ENCODE measurements at regions not wholly inside any gene's neighbourhood (a gene's known extent, or its start where the extent isn't known, plus 50 kb on each side); places are given as distances from the start of the nearest gene placed in this dataset.

DNA sequence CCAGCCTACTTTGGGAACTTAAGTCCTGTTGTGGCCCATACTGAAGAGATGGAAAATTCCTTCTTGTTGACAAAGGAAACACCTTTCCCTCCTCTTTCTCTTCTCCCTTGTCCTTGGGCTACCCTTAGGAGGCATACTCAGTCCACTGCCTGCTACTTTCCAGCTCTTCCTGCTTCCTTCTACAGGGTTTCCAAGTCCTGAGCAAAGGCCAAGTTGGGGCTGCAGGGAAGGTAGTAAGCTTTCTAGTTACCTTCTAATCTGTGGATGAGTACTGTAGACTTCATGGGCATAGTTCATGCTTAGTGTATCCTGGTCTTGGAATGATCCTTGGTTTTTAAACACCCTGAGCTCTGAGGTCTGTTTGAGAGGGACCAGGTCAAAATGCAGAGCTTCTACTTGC lies 299.2 kb upstream of the MAF start:
- Mint-ChIP-seq H3K4me3 (ENCODE audit: unreplicated experiment) (no peak overlapping the region), H3K4me1 (ENCODE audit: insufficient read depth, unreplicated experiment) (no peaks in the 10 kb centered on the region), H3K27me3 (ENCODE audit: insufficient read depth, unreplicated experiment) (no peaks in the 10 kb centered on the region), H3K9me3 (ENCODE audit: unreplicated experiment) (no peaks in the 10 kb centered on the region), H3K27ac (ENCODE audit: low read depth, unreplicated experiment) (no peak overlapping the region), H3K36me3 (ENCODE audit: insufficient read depth, unreplicated experiment) (no peaks in the 10 kb centered on the region)
- ChIA-PET CTCF (interaction anchor here (0.7 to 1.5 kb wide), 3 partner anchors 10 to 809 kb away, joined by 3 to 5 read pairs (median 5); no protein-coding TSS in a partner anchor), POLR2A (interaction anchor here (0.6 to 0.8 kb wide), 2 partner anchors 29 to 223 kb away, joined by 3 read pairs; no protein-coding TSS in a partner anchor)
- BruUV-seq (replicated peaks) = no TSS peak
- TF ChIP-seq, protein P1, sequence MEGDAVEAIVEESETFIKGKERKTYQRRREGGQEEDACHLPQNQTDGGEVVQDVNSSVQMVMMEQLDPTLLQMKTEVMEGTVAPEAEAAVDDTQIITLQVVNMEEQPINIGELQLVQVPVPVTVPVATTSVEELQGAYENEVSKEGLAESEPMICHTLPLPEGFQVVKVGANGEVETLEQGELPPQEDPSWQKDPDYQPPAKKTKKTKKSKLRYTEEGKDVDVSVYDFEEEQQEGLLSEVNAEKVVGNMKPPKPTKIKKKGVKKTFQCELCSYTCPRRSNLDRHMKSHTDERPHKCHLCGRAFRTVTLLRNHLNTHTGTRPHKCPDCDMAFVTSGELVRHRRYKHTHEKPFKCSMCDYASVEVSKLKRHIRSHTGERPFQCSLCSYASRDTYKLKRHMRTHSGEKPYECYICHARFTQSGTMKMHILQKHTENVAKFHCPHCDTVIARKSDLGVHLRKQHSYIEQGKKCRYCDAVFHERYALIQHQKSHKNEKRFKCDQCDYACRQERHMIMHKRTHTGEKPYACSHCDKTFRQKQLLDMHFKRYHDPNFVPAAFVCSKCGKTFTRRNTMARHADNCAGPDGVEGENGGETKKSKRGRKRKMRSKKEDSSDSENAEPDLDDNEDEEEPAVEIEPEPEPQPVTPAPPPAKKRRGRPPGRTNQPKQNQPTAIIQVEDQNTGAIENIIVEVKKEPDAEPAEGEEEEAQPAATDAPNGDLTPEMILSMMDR (IDR thresholded peaks at IDR 0.05; ENCODE audit: unreplicated experiment) = no peak
- intact Hi-C loops (cut with micrococcal nuclease) = no loop called here
- no peak for DNase-seq (ENCODE audit: unreplicated experiment)

DNA sequence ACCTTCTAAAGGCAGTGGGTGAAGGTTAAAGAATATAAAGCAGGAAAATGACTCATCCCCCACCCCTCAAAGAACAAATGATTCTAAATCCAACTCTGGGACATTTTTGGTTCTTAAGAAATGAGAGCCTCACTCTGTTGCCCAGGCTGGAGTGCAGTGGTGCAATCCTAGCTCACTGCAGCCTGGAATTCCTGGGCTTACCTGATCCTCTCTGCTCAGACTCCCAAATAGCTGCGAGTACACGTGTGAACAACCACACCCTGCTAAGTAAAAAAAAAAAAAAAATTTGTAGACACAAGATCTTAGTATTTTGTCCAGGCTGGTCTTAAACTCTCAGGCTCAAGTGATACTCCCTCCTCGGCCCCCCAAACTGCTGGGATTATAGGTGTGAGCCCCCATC lies 298.8 kb upstream of the MAF start:
- TF ChIP-seq, protein P1 (IDR thresholded peaks at IDR 0.05; ENCODE audit: unreplicated experiment) = no peak
- POLR2A ChIA-PET = interaction anchor here (0.8 kb wide), 1 partner anchor 29 kb away, joined by 3 read pairs; no protein-coding TSS in a partner anchor
- Mint-ChIP-seq H3K4me3 (ENCODE audit: unreplicated experiment) (no peak overlapping the region), H3K4me1 (ENCODE audit: insufficient read depth, unreplicated experiment) (no peaks in the 10 kb centered on the region), H3K27me3 (ENCODE audit: insufficient read depth, unreplicated experiment) (no peaks in the 10 kb centered on the region), H3K27ac (ENCODE audit: low read depth, unreplicated experiment) (no peak overlapping the region), H3K36me3 (ENCODE audit: insufficient read depth, unreplicated experiment) (no peaks in the 10 kb centered on the region), H3K9me3 (ENCODE audit: unreplicated experiment) (no peaks in the 10 kb centered on the region)
- DNase-seq (ENCODE audit: unreplicated experiment) = no peak
- CTCF ChIA-PET = interaction anchor here (0.7 to 1.5 kb wide), 3 partner anchors 11 to 809 kb away, joined by 3 to 5 read pairs (median 5); no protein-coding TSS in a partner anchor
- BruUV-seq (replicated peaks) = no TSS peak
- intact Hi-C loops (cut with micrococcal nuclease) = no loop called here

DNA sequence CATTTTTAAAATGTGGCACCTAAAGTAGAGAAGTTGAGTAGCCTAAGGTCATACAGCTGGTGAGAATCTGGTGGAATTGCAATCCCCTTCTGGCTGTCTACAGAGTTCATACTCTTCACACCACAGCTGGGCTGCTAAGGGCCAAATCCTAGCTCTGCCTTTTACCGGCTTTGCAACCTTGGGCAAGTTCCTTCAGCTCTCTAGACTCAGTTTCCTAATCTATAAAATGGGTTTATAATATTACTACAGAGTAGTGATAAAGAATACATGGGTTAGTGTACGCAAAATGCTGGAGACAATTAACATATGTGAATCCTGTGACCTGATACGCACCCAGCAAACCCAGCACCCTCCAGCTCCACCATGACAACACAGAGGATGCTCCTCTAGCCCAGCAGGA lies 298.2 kb upstream of the MAF start:
- ChIA-PET POLR2A (no interaction called here), CTCF (interaction anchor here (0.7 to 1.5 kb wide), 3 partner anchors 11 to 628 kb away, joined by 3 to 5 read pairs (median 5); no protein-coding TSS in a partner anchor)
- no TSS peak for BruUV-seq (replicated peaks)
- intact Hi-C loops (cut with micrococcal nuclease) = no loop called here
- H3K27ac Mint-ChIP-seq (ENCODE audit: low read depth, unreplicated experiment) = no peak overlapping the region
- no peaks in the 10 kb centered on the region for H3K4me1 Mint-ChIP-seq (ENCODE audit: insufficient read depth, unreplicated experiment)
- TF ChIP-seq, protein P1 (IDR thresholded peaks at IDR 0.05; ENCODE audit: unreplicated experiment) = no peak
- H3K36me3 Mint-ChIP-seq (ENCODE audit: insufficient read depth, unreplicated experiment) = no peaks in the 10 kb centered on the region
- H3K9me3 Mint-ChIP-seq (ENCODE audit: unreplicated experiment) = no peaks in the 10 kb centered on the region
- no peak for DNase-seq (ENCODE audit: unreplicated experiment)
- no peaks in the 10 kb centered on the region for H3K27me3 Mint-ChIP-seq (ENCODE audit: insufficient read depth, unreplicated experiment)
- H3K4me3 Mint-ChIP-seq (ENCODE audit: unreplicated experiment) = no peak overlapping the region

DNA sequence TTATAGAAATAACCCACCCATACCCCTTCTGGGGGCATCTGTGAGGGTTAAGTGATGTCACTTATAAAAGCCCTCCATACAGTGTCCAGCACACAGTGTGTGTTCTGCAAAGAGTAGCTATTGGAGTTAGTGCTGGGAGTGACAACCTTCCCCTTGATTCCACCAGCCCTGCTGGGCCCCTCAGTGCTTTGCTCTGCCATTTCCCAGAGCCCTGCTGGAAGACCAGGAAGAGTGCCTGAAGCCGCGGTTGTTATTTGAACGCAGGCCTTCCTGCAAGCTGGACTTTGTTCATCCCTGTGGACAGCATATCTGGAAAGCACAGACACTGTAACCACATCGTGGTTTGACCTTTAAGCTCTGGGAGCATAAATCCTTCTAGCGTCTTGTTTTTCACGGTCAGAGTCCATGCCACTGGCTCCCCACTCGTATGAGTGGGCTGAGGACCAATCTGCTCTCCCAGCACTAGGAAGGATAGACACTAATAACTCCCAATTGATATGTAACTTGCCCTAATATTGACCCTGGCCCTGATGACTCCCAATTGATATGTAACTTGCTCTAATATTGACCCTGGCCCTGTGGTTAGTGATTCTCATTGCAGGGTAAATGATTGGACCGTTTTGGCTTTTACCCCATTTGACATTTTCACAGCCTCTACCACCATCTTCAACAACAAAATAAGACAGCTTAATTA lies 297.1 kb upstream of the MAF start:
- intact Hi-C loops (cut with micrococcal nuclease) = no loop called here
- H3K9me3 Mint-ChIP-seq (ENCODE audit: unreplicated experiment) = no peaks in the 10 kb centered on the region
- CTCF ChIA-PET = interaction anchor here (0.6 kb wide), 1 partner anchor 382 kb away, joined by 6 read pairs; no protein-coding TSS in a partner anchor
- no peaks in the 10 kb centered on the region for H3K27me3 Mint-ChIP-seq (ENCODE audit: insufficient read depth, unreplicated experiment)
- POLR2A ChIA-PET = no interaction called here
- no peaks in the 10 kb centered on the region for H3K4me1 Mint-ChIP-seq (ENCODE audit: insufficient read depth, unreplicated experiment)
- no peaks in the 10 kb centered on the region for H3K36me3 Mint-ChIP-seq (ENCODE audit: insufficient read depth, unreplicated experiment)
- H3K4me3 Mint-ChIP-seq (ENCODE audit: unreplicated experiment) = no peak overlapping the region
- TF ChIP-seq, protein P1 (IDR thresholded peaks at IDR 0.05; ENCODE audit: unreplicated experiment) = no peak
- DNase-seq (ENCODE audit: unreplicated experiment) = no peak
- no peak overlapping the region for H3K27ac Mint-ChIP-seq (ENCODE audit: low read depth, unreplicated experiment)
- no TSS peak for BruUV-seq (replicated peaks)

All from MCF 10A (cell line).